Rectal smooth muscle tissue (tissue), 1 donor: ENCODE measurements at regions not wholly inside any gene's neighbourhood (a gene's known extent, or its start where the extent isn't known, plus 50 kb on each side); places are given as distances from the start of the nearest gene placed in this dataset.

Source experiments
- H3K27ac ChIP-seq: one replicate; pipeline ENCODE4 v1.7.0; 2013; ENCODE audit warnings: low read depth, low read length, inconsistent platforms
- H3K27me3 ChIP-seq: one replicate; pipeline ENCODE4 v1.7.0; 2013; ENCODE audit warnings: low read length; ENCODE audit not compliant: control insufficient read depth, insufficient read depth
- H3K36me3 ChIP-seq: one replicate; pipeline ENCODE4 v1.7.0; 2013; ENCODE audit warnings: low read length; ENCODE audit not compliant: control insufficient read depth, insufficient read depth
- H3K4me1 ChIP-seq: one replicate; pipeline ENCODE4 v1.7.0; 2013; ENCODE audit warnings: low read length; ENCODE audit not compliant: control insufficient read depth, insufficient read depth
- H3K4me3 ChIP-seq: one replicate; pipeline ENCODE4 v1.7.0; 2013; ENCODE audit warnings: low read length
- H3K9ac ChIP-seq: one replicate; pipeline ENCODE4 v1.7.0; 2013; ENCODE audit warnings: low read length

DNA sequence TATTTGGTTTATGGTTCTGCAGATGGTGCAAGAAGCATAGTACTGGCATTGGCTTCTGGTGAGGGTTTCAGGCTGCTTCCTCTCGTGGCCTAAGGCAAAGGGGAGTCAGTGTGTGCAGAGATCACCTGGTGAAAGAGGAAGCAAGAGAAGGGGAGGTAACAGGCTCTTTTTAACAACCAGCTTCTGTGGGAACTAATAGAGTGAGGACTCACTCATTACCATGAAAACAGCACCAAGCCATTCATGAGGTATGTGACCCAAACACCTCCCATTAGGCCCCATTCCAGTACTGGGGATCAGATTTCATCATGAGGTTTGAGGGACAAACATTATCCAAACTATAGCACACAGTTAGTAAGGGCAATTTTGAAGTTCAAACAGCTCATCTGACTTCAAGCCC lies 263.5 kb downstream of the TMEM38B start:
- H3K4me3 ChIP-seq: no peak overlapping the region
- no peaks in the 10 kb centered on the region for H3K27me3 ChIP-seq
- H3K27ac ChIP-seq: no peak overlapping the region
- no peaks in the 10 kb centered on the region for H3K36me3 ChIP-seq
- no peaks in the 10 kb centered on the region for H3K4me1 ChIP-seq
- H3K9ac ChIP-seq: no peak overlapping the region

DNA sequence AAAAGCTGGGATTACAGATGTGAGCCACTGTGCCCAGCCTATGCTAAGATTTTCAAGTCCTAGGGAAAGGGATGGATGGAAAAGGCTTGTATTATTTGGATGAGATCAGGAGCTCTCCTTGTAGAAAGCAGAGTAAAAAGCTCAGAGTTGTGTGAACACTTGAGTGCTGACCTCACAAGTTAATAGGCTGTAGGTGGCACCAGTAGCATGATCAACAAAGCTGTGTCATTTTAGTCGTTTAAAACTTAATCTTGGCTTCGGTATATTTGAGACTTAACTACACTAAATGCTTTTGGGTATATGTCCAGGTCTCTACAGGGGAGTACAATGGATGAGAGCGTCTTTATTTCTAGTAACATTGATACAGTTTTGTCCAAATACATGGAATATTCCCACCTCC lies 264.2 kb downstream of the TMEM38B start:
- Histone ChIP-seq H3K27me3 (no peaks in the 10 kb centered on the region), H3K4me1 (no peaks in the 10 kb centered on the region), H3K9ac (no peak overlapping the region), H3K36me3 (no peaks in the 10 kb centered on the region), H3K27ac (no peak overlapping the region), H3K4me3 (no peak overlapping the region)

GRCh38 chr9:105959531-105959930 lies 265.2 kb downstream of the TMEM38B start:
- H3K27me3 ChIP-seq: no peaks in the 10 kb centered on the region
- H3K4me1 ChIP-seq: no peaks in the 10 kb centered on the region
- H3K36me3 ChIP-seq: no peaks in the 10 kb centered on the region
- H3K4me3 ChIP-seq: no peak overlapping the region
- H3K9ac ChIP-seq: no peak overlapping the region
- no peak overlapping the region for H3K27ac ChIP-seq

DNA sequence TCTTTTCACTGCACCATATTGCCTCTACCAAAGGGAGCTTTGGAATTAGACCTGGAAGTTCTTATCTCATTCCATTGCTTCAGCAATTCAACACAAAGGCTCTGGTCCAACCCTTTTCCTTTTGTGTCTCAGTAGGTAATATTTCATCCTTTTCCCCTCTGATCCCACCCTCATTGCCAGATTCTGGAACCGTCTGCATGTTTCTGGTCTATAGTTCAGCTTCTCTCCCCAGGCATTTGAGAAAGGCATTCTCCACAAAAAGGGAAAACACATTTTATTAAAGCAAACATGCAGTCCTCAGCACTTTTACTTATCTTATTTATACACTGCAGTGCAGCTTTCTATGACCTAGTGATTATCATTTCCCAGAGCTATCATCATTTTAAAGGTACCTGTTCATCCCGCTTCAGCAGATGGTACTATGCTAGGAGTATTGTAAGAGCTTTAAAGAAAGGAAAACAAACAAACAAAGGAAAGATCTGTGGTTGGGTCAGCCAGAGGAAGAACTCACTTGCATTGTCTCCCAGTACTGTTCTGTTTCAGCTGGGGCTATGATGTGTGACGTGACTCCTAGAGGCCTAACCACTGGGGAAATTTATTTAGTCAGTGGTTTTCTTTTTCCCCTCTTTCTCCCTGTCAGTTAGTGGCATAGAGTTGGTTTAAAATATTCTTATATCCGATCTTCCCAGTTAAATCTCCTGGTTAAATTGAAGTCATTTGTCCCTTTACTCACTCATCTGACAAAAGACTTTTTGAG lies 269.2 kb downstream of the TMEM38B start:
- no peak overlapping the region for H3K4me3 ChIP-seq
- H3K4me1 ChIP-seq: no peaks in the 10 kb centered on the region
- no peaks in the 10 kb centered on the region for H3K27me3 ChIP-seq
- no peak overlapping the region for H3K9ac ChIP-seq
- no peak overlapping the region for H3K27ac ChIP-seq
- H3K36me3 ChIP-seq: no peaks in the 10 kb centered on the region

DNA sequence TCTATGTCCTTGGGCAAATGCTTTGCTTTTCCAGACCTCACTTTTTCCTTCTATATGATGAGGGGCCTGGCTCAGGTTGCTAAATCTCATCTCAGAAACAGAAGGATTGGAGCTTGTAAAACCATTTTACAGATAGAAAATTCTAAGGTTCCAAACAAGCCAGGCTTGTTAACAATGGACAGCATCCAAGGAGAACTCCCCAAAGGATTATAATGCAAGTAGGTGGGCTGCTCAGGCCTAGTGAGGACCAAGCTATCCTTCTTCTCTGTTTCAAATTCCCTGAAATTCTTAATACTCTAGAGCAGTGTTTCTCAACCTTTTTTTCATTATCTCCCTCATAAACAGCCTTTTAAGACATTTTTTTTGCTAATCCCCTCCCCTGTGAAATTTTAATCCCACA lies 269.8 kb downstream of the TMEM38B start:
- no peaks in the 10 kb centered on the region for H3K36me3 ChIP-seq
- no peaks in the 10 kb centered on the region for H3K4me1 ChIP-seq
- no peak overlapping the region for H3K27ac ChIP-seq
- H3K27me3 ChIP-seq: no peaks in the 10 kb centered on the region
- no peak overlapping the region for H3K9ac ChIP-seq
- H3K4me3 ChIP-seq: no peak overlapping the region

GRCh38 chr9:105966834-105967233 lies 272.5 kb downstream of the TMEM38B start:
- Histone ChIP-seq H3K36me3 (no peaks in the 10 kb centered on the region), H3K27me3 (no peaks in the 10 kb centered on the region), H3K27ac (no peak overlapping the region), H3K9ac (no peak overlapping the region), H3K4me1 (no peaks in the 10 kb centered on the region), H3K4me3 (no peak overlapping the region)

- no peaks in the 10 kb centered on the region for H3K27me3 ChIP-seq
- H3K9ac ChIP-seq: no peak overlapping the region
- no peak overlapping the region for H3K4me3 ChIP-seq
- no peaks in the 10 kb centered on the region for H3K4me1 ChIP-seq
- H3K27ac ChIP-seq: no peak overlapping the region
- no peaks in the 10 kb centered on the region for H3K36me3 ChIP-seq
Observed at GRCh38 chr9:105967248-105967647, 272.9 kb downstream of the TMEM38B start.

DNA sequence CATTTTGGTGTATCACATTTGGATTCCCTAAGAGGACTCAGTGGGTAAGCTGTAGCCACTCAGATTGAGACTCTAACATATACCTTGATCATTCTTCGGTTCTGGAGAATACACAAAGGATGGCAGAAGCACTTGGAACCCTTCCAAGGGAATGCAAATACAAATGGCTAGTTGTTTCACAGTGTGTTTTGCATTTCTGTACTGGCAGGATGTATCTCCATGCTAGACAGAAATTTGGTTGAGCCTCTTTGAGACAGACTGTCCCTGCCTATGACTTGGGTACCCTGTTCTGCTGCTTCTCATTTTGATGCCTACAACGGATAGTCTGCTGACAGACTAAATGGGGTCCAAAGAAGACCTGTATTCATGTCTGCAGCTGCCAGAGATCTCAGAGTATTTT lies 273.5 kb downstream of the TMEM38B start:
- Histone ChIP-seq H3K27ac (no peak overlapping the region), H3K4me3 (no peak overlapping the region), H3K36me3 (no peaks in the 10 kb centered on the region), H3K9ac (no peak overlapping the region), H3K27me3 (no peaks in the 10 kb centered on the region), H3K4me1 (no peaks in the 10 kb centered on the region)

DNA sequence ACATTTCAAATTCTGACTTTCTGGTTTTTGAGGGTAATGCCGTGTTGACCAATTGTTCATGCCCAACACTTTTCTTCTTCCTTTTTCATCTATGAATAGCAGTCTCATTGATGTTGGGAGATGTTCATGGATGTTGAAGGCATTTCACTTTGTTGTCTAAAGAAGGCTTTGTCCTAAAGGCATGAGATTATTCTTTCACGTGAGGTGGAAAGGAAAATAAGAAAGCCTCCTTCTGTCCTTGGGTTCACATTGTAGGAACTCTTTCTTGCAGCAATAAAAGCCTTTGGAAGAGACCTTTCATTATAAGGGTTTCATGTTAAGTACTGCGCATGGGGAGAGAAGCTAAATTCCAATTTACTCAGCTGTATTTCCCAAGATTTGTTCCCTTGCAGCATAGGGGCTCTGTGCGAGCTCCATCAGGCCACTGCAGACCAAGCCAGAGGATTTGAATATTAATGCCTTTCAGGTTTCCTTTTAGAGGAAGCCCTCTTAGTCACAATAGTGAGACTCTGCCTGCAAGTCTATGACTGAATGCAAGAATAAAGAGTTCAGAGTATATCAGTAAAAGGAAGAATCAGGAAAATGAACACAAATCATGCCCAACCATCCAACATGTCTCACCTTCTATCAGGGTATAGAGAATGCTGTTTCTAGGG lies 274.6 kb downstream of the TMEM38B start:
- H3K27ac ChIP-seq: no peak overlapping the region
- no peaks in the 10 kb centered on the region for H3K36me3 ChIP-seq
- H3K27me3 ChIP-seq: no peaks in the 10 kb centered on the region
- no peak overlapping the region for H3K4me3 ChIP-seq
- H3K9ac ChIP-seq: no peak overlapping the region
- H3K4me1 ChIP-seq: no peaks in the 10 kb centered on the region

DNA sequence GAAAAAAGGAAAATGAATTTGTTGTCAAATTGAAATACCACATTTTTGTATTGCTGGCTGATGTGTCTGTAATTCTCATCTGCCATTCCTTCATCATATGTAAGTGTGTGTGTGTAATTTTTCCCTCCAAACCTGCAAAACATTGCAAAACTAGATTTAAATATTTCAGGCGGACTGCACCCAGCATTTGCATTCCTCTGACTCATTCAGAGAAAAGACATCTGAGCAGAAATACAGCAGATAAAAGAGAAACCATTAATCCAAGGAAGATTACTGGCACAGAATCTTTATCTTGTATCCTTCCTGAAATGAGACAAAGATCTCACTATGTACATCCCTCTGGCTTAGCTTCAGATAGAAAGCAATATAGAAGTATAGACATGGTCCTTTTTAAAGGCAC lies 275.3 kb downstream of the TMEM38B start:
- Histone ChIP-seq H3K36me3 (no peaks in the 10 kb centered on the region), H3K4me1 (no peaks in the 10 kb centered on the region), H3K9ac (no peak overlapping the region), H3K27me3 (no peaks in the 10 kb centered on the region), H3K27ac (no peak overlapping the region), H3K4me3 (no peak overlapping the region)

GRCh38 chr9:105971986-105972385 lies 277.6 kb downstream of the TMEM38B start:
- H3K27ac ChIP-seq: no peak overlapping the region
- H3K36me3 ChIP-seq: no peaks in the 10 kb centered on the region
- H3K4me3 ChIP-seq: no peak overlapping the region
- no peak overlapping the region for H3K9ac ChIP-seq
- H3K27me3 ChIP-seq: no peaks in the 10 kb centered on the region
- H3K4me1 ChIP-seq: no peaks in the 10 kb centered on the region

DNA sequence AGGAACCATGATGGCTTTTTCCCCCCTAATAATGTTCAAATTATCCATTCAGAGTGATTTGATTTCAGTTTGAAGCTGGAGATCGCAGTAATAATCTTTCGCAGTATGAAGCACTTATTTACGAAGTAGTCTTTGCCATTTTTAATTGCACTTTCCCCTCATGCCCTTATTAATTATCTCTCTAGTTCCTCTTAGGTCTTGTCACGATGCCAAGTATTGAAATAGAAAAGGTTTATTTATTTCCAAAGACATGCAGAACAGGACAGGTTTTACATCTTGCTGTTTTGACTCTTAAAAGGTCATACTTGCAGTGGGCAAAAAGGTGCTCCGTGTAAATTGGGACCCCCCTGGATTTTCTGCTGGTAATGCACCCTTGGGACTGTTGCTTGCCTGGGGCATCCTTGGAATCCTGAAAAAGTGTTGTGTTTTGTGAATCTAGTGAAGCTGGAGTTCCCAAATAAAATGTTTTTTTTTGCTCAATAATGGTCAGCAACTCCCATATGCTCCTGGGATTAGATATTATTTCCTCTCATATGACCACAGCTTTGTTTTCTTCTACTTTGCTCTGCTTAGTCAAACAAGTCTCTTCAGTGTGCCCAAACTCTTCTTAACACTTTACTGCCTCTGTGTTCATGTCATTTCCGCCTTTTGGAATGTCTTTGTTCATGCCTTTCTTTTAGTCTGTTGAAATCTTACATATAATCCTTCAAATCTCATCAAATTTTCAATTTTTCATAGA lies 278.3 kb downstream of the TMEM38B start:
- no peak overlapping the region for H3K27ac ChIP-seq
- no peak overlapping the region for H3K9ac ChIP-seq
- no peaks in the 10 kb centered on the region for H3K36me3 ChIP-seq
- H3K27me3 ChIP-seq: no peaks in the 10 kb centered on the region
- H3K4me1 ChIP-seq: no peaks in the 10 kb centered on the region
- H3K4me3 ChIP-seq: no peak overlapping the region
